HUES48 (cell line): ENCODE measurements at regions not wholly inside any gene's neighbourhood (a gene's known extent, or its start where the extent isn't known, plus 50 kb on each side); places are given as distances from the start of the nearest gene placed in this dataset.

ENCODE experiments used
- H3K27ac ChIP-seq: one replicate; pipeline ENCODE4 v1.7.0; 2013; ENCODE audit warnings: low read depth, low read length, inconsistent platforms
- H3K27me3 ChIP-seq: 2 replicates; pipeline ENCODE4 v1.6.1; 2013; ENCODE audit warnings: mild to moderate bottlenecking, low read length; ENCODE audit not compliant: control insufficient read depth, insufficient read depth
- H3K36me3 ChIP-seq: 2 replicates; pipeline ENCODE4 v1.6.1; 2013; ENCODE audit warnings: low read length; ENCODE audit not compliant: control insufficient read depth, insufficient read depth
- H3K4me1 ChIP-seq: 2 replicates; pipeline ENCODE4 v1.6.1; 2013; ENCODE audit warnings: mild to moderate bottlenecking, low read length; ENCODE audit not compliant: control insufficient read depth, insufficient read depth
- H3K4me3 ChIP-seq: 2 replicates; pipeline ENCODE4 v1.5.1; 2013; ENCODE audit warnings: mild to moderate bottlenecking, low read depth, low read length
- H3K9ac ChIP-seq: 2 replicates; pipeline ENCODE4 v1.6.1; 2013; ENCODE audit warnings: mild to moderate bottlenecking, low read depth, low read length, moderate library complexity
- H3K9me3 ChIP-seq: 2 replicates; pipeline ENCODE4 v1.6.1; 2013; ENCODE audit warnings: low read length; ENCODE audit not compliant: control insufficient read depth, insufficient read depth

- Histone ChIP-seq H3K9me3 (no peaks in the 10 kb centered on the region), H3K9ac (no peak overlapping the region), H3K27ac (no peak overlapping the region), H3K4me3 (no peak overlapping the region), H3K27me3 (no peaks in the 10 kb centered on the region), H3K4me1 (no peaks in the 10 kb centered on the region), H3K36me3 (no peaks in the 10 kb centered on the region)
Observed at GRCh38 chr2:6408057-6408456, 457.6 kb downstream of the CMPK2 start.

DNA sequence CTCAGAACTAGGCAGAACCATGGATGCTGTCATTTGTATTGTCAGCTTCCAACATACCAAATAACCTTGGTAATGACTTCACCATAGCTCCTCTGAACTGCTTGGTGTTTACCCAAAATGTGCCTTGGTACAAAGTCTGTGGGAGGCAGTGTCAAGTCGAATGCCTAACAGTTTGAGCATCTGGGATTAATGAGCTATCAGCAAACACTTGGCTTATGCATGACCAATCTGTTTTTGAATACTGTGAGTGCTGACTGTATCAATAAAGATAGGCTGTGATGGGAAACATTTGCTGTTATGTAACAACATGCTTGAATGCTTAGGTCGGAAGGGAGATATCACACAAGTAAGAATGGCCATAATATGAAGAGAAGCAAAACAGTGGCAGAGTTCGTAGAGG lies 455.4 kb downstream of the CMPK2 start:
- Histone ChIP-seq H3K9me3 (no peaks in the 10 kb centered on the region), H3K4me3 (no peak overlapping the region), H3K4me1 (no peaks in the 10 kb centered on the region), H3K27me3 (no peaks in the 10 kb centered on the region), H3K9ac (no peak overlapping the region), H3K27ac (no peak overlapping the region), H3K36me3 (no peaks in the 10 kb centered on the region)

- Histone ChIP-seq H3K4me1 (no peaks in the 10 kb centered on the region), H3K9ac (no peak overlapping the region), H3K27ac (no peak overlapping the region)
Observed at GRCh38 chr2:6412533-6413091, 453.1 kb downstream of the CMPK2 start.

DNA sequence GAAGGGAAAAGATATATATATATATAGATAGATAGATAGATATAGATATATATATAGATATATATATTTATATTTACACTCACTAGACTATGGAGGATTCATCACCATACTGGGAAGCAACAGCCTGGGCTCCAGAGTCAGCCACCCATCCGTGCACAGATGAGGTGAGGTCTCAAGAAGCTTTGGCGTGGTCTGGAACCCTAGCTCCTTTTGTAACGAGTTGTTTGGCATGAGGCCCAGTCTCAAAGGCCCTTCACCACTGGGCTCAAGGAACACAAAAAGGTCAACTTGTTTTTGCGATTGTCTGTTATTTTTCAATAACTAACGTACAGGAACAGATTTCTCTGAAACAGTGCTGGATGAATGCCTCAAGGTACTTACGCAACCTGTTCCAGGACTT lies 448.7 kb downstream of the CMPK2 start:
- H3K27me3 ChIP-seq: no peaks in the 10 kb centered on the region
- H3K4me3 ChIP-seq: no peak overlapping the region

More at GRCh38 chr2:6412533-6413091, 453.1 kb downstream of the CMPK2 start:
- Histone ChIP-seq H3K4me3 (no peak overlapping the region), H3K9me3 (no peaks in the 10 kb centered on the region), H3K36me3 (no peaks in the 10 kb centered on the region), H3K27me3 (no peaks in the 10 kb centered on the region)

GRCh38 chr2:6418291-6418690 lies 447.4 kb downstream of the CMPK2 start:
- no peak overlapping the region for H3K27ac ChIP-seq
- H3K9me3 ChIP-seq: no peaks in the 10 kb centered on the region
- H3K9ac ChIP-seq: no peak overlapping the region
- H3K4me3 ChIP-seq: no peak overlapping the region
- H3K4me1 ChIP-seq: no peaks in the 10 kb centered on the region
- no peaks in the 10 kb centered on the region for H3K36me3 ChIP-seq
- H3K27me3 ChIP-seq: no peaks in the 10 kb centered on the region

More for the DNA sequence above, 448.7 kb downstream of the CMPK2 start:
- no peak overlapping the region for H3K9ac ChIP-seq
- H3K36me3 ChIP-seq: no peaks in the 10 kb centered on the region
- no peak overlapping the region for H3K27ac ChIP-seq
- no peaks in the 10 kb centered on the region for H3K4me1 ChIP-seq
- H3K9me3 ChIP-seq: no peaks in the 10 kb centered on the region

- no peaks in the 10 kb centered on the region for H3K9me3 ChIP-seq
- no peaks in the 10 kb centered on the region for H3K4me1 ChIP-seq
- no peak overlapping the region for H3K9ac ChIP-seq
- H3K4me3 ChIP-seq: no peak overlapping the region
- H3K27ac ChIP-seq: no peak overlapping the region
- H3K27me3 ChIP-seq: no peaks in the 10 kb centered on the region
- no peaks in the 10 kb centered on the region for H3K36me3 ChIP-seq
Observed at GRCh38 chr2:6421138-6421730, 444.5 kb downstream of the CMPK2 start.

DNA sequence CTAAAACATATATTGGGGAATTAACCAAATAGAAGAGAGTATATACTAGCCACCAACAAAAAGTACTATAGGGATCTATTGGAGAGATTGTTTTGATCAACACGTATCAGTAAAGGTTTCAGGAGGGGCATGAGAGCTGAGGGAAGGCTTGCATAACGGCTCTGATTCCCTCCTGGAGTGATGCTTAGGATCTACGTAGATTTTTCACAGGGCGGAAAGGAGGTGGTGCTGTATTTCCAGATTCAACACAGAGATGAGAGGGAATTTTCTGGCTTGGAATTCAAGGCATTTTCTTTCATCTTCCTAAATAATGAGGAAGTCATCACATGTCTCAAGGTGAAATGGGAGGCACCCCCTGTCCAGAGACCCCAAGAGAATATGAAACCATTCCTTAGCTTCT lies 443.8 kb downstream of the CMPK2 start:
- Histone ChIP-seq H3K4me3 (no peak overlapping the region), H3K9me3 (no peaks in the 10 kb centered on the region), H3K27ac (no peak overlapping the region), H3K36me3 (no peaks in the 10 kb centered on the region), H3K9ac (no peak overlapping the region), H3K27me3 (no peaks in the 10 kb centered on the region), H3K4me1 (no peaks in the 10 kb centered on the region)

DNA sequence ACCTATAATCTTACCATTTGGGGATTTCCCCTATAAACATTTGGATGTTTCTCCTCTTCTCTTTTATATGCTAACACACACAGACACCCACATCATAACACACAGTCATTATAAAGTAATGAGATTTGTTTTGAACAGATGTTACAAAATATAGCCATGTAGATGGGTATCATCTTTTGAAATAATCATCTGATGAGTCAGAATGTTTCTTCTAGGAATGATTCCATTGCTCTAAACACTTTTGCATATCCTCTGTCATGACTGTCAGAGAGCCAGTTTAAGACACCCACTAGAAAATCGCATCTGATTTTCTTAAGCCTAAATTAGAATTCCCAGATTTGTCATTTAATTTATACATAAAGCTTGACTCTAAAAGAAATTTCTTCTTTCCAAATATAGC lies 442.6 kb downstream of the CMPK2 start:
- Histone ChIP-seq H3K4me3 (no peak overlapping the region), H3K4me1 (no peaks in the 10 kb centered on the region), H3K27me3 (no peaks in the 10 kb centered on the region), H3K27ac (no peak overlapping the region), H3K36me3 (no peaks in the 10 kb centered on the region), H3K9ac (no peak overlapping the region), H3K9me3 (no peaks in the 10 kb centered on the region)

- Histone ChIP-seq H3K9ac (no peak overlapping the region), H3K27me3 (no peaks in the 10 kb centered on the region), H3K27ac (no peak overlapping the region), H3K36me3 (no peaks in the 10 kb centered on the region), H3K9me3 (no peaks in the 10 kb centered on the region), H3K4me1 (no peaks in the 10 kb centered on the region), H3K4me3 (no peak overlapping the region)
Observed at GRCh38 chr2:6423944-6424343, 441.8 kb downstream of the CMPK2 start.

DNA sequence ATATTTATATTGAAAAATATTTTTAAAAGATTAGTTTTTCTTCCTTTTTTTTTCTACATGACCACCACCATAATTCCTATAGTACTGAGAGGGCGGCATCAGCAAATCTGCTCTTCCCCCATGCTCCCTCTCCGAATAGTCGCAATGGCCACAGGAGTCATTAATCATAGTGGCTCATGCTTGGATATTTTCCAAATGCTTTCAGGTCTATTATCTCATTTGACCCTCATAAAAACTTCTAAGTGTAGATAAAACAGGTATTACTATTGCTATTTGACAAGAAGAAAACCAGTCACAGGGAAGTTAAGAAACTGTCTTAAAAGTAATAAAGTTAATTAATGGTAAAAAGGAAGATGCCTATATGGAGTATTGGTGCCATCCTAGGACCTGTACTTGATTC lies 440.7 kb downstream of the CMPK2 start:
- H3K9ac ChIP-seq: no peak overlapping the region
- peaks cover 7% of the 10 kb centered on the region; the same call in 1 of the 2 replicates for H3K4me1 ChIP-seq
- H3K27me3 ChIP-seq: no peaks in the 10 kb centered on the region
- H3K4me3 ChIP-seq: no peak overlapping the region
- no peak overlapping the region for H3K27ac ChIP-seq
- H3K9me3 ChIP-seq: no peaks in the 10 kb centered on the region
- no peaks in the 10 kb centered on the region for H3K36me3 ChIP-seq

- H3K27ac ChIP-seq: no peak overlapping the region
- no peaks in the 10 kb centered on the region for H3K27me3 ChIP-seq
- H3K9ac ChIP-seq: no peak overlapping the region
- H3K4me1 ChIP-seq: peaks cover 9% of the 10 kb centered on the region; the same call in 1 of the 2 replicates
- H3K4me3 ChIP-seq: no peak overlapping the region
- H3K9me3 ChIP-seq: no peaks in the 10 kb centered on the region
- H3K36me3 ChIP-seq: no peaks in the 10 kb centered on the region
Observed at GRCh38 chr2:6429210-6429986, 436.3 kb downstream of the CMPK2 start.
